Endothelial cell of umbilical vein (primary cell): ENCODE measurements at regions not wholly inside any gene's neighbourhood (a gene's known extent, or its start where the extent isn't known, plus 50 kb on each side); places are given as distances from the start of the nearest gene placed in this dataset.

ENCODE experiments used
- BruUV-seq: library from RNA; stranded (reverse); fragments of 400-500 nt; replicated peaks from 2 replicates; lab custom pipeline; 2021; lab: Mats Ljungman, UMichigan
- CTCF ChIA-PET: fragments of 300-600, 350-600 bp; sonication (Branson Sonifier 250); formaldehyde crosslinking; loops from one replicate; lab custom pipeline; 2021; ENCODE audit warnings: antibody characterized with exemption, inconsistent platforms; lab: Charles Lee
- POLR2A ChIA-PET: fragments of 300-600, 350-600 bp; sonication (Branson Sonifier 250); formaldehyde crosslinking; loops from one replicate; lab custom pipeline; 2021; ENCODE audit warnings: antibody characterized with exemption, inconsistent platforms; lab: Charles Lee
- DNase-seq: peaks from one replicate; pipeline ENCODE4 v3.0.0-alpha.2; 2011; ENCODE audit warnings: low read depth, low spot score
- FAIRE-seq: peaks from 2 replicates; lab custom pipeline; 2011; peaks lifted over from hg19 to GRCh38; lab: Jason Lieb, UNC
- H2AFZ ChIP-seq: 2 replicates; pipeline ENCODE4 v1.6.0; 2012; ENCODE audit warnings: low read depth, low read length, control low read depth, inconsistent platforms
- H3K27ac ChIP-seq: 2 replicates; pipeline ENCODE4 v1.5.1; 2011; ENCODE audit warnings: low read depth, mild to moderate bottlenecking, control low read depth, low read length, moderate library complexity; ENCODE audit not compliant: insufficient read depth
- H3K27me3 ChIP-seq, 2 experiments: 2 replicates each; pipeline versions ENCODE4 v1.6.0 to v1.6.1; 2011; ENCODE audit warnings: low read length in 2 of 2, mixed read lengths in 1 of 2; ENCODE audit not compliant: control insufficient read depth in 2 of 2, insufficient read depth in 2 of 2
- H3K36me3 ChIP-seq, 2 experiments: 2 replicates in 1 of 2; 3 replicates in 1 of 2; pipeline ENCODE4 v1.5.1; 2011; ENCODE audit warnings: low read length in 2 of 2, mild to moderate bottlenecking in 1 of 2, moderate library complexity in 1 of 2; ENCODE audit not compliant: control insufficient read depth in 2 of 2, insufficient read depth in 2 of 2; ENCODE audit errors: extremely low read depth in 1 of 2
- H3K4me1 ChIP-seq: 3 replicates; pipeline ENCODE4 v1.5.1; 2011; ENCODE audit warnings: mild to moderate bottlenecking, low read length; ENCODE audit not compliant: control insufficient read depth, insufficient read depth; ENCODE audit errors: extremely low read depth
- H3K4me2 ChIP-seq: 2 replicates; pipeline ENCODE4 v1.6.1; 2011; ENCODE audit warnings: low read length, control low read depth, mixed read lengths; ENCODE audit not compliant: insufficient read depth
- H3K4me3 ChIP-seq, 3 experiments: fragments of 200-600 bp in 1 of 3; sonication (generic), shearing (Covaris generic) in 1 of 3; replicated peaks in 1 of 3; 2 replicates each; pipeline ENCODE4 v1.5.1; 2011 to 2016; ENCODE audit warnings: control low read depth in 3 of 3, low read length in 3 of 3, mild to moderate bottlenecking in 2 of 3, inconsistent platforms in 1 of 3, low read depth in 1 of 3, moderate library complexity in 1 of 3; ENCODE audit not compliant: insufficient read depth in 1 of 3
- H3K79me2 ChIP-seq: 2 replicates; pipeline ENCODE4 v1.6.0; 2012; ENCODE audit warnings: low read length, inconsistent platforms; ENCODE audit not compliant: control insufficient read depth, insufficient read depth
- H3K9ac ChIP-seq: replicated peaks from 2 replicates; pipeline ENCODE3; 2011; ENCODE audit warnings: low read length, control low read depth; ENCODE audit not compliant: insufficient read depth; ENCODE audit errors: extremely low read depth
- H3K9me1 ChIP-seq: replicated peaks from 3 replicates; pipeline ENCODE4 v1.6.0; 2011; ENCODE audit warnings: mild to moderate bottlenecking, low read length; ENCODE audit not compliant: control insufficient read depth, insufficient read depth; ENCODE audit errors: extremely low read depth
- H3K9me3 ChIP-seq: replicated peaks from 2 replicates; pipeline ENCODE4 v1.5.1; 2012; ENCODE audit warnings: low read length, inconsistent platforms; ENCODE audit not compliant: control insufficient read depth, insufficient read depth
- H4K20me1 ChIP-seq: replicated peaks from 2 replicates; pipeline ENCODE3; 2011; ENCODE audit warnings: mild to moderate bottlenecking, low read length; ENCODE audit not compliant: control insufficient read depth, insufficient read depth; ENCODE audit errors: extremely low read depth
- CTCF ChIP-seq, 2 donors: IDR thresholded peaks; 1 replicate in 1 of 2; 2 replicates in 1 of 2; pipeline ENCODE4 v1.5.1; 2011; ENCODE audit warnings: low read length in 2 of 2, mild to moderate bottlenecking in 2 of 2, moderate library complexity in 2 of 2, control low read depth in 1 of 2, inconsistent platforms in 1 of 2, low read depth in 1 of 2; ENCODE audit not compliant: insufficient read depth in 1 of 2; ENCODE audit errors: extremely low read depth in 1 of 2
- GATA2 ChIP-seq: IDR thresholded peaks from 2 replicates; pipeline ENCODE4 v1.7.0; 2011; ENCODE audit warnings: low read depth, mild to moderate bottlenecking, moderate library complexity, mixed read lengths, low read length; ENCODE audit not compliant: insufficient read length, insufficient read depth
- MAX ChIP-seq: IDR thresholded peaks from 2 replicates; pipeline ENCODE4 v1.6.1; 2011; ENCODE audit not compliant: insufficient read depth, insufficient read length
- MYC ChIP-seq: IDR thresholded peaks from one replicate; pipeline ENCODE4 v1.6.1; 2011; ENCODE audit warnings: mild to moderate bottlenecking, low read depth, low read length
- POLR2AphosphoS5 ChIP-seq: IDR thresholded peaks from 2 replicates; pipeline ENCODE4 v1.6.1; 2012; ENCODE audit warnings: low read depth, mild to moderate bottlenecking, control low read depth, low read length, moderate library complexity; ENCODE audit not compliant: insufficient read depth
- dilution Hi-C: fragments of 300-500 bp; cut with MboI; formaldehyde crosslinking; loops from one replicate; pipeline ENCODE4 v1.15.0; 2019; ENCODE audit warnings: low sequenced_read_pairs; ENCODE audit not compliant: extremely low pct_ligation_motif_present
- intact Hi-C: fragments of 100-400 bp; cut with micrococcal nuclease; formaldehyde crosslinking; loops from one replicate; pipeline ENCODE4 v1.10.0; 2022

- ChIA-PET CTCF (no interaction called here), POLR2A (no interaction called here)
- intact Hi-C loops (no loop called here), dilution Hi-C loops (no loop called here)
- Histone ChIP-seq H3K9me3 (no peaks in the 10 kb centered on the region), H3K4me2 (no peak overlapping the region), H3K4me3 (no peak overlapping the region), H3K27ac (no peak overlapping the region), H2AFZ (no peak overlapping the region), H3K4me1 (no peaks in the 10 kb centered on the region), H3K9ac (no peak overlapping the region), H3K9me1 (no peaks in the 10 kb centered on the region), H3K79me2 (no peaks in the 10 kb centered on the region), H4K20me1 (no peaks in the 10 kb centered on the region), H3K36me3 (no peaks in the 10 kb centered on the region), H3K27me3 (no peaks in the 10 kb centered on the region)
- no peak for FAIRE-seq
- DNase-seq = no peak
- no TSS peak for BruUV-seq
- TF ChIP-seq POLR2AphosphoS5 (no peak), MYC (no peak)
Observed at GRCh38 chr6:168136622-168137021, 57.6 kb upstream of the FRMD1 start.

GRCh38 chr6:168136001-168136400 is 57.0 kb upstream of the FRMD1 start:
- H3K9me1 ChIP-seq = no peaks in the 10 kb centered on the region
- H3K36me3 ChIP-seq = no peaks in the 10 kb centered on the region
- no TSS peak for BruUV-seq
- TF ChIP-seq GATA2 (no peak), MAX (no peak), MYC (no peak), CTCF (IDR thresholded peaks at IDR 0.05; ENCODE audit: extremely low read depth in 1 of 2, insufficient read depth in 1 of 2, low read depth in 1 of 2, low read length in 2 of 2) (no peak)
- CTCF ChIA-PET = no interaction called here
- no peaks in the 10 kb centered on the region for H3K79me2 ChIP-seq
- POLR2A ChIA-PET = no interaction called here
- H3K27me3 ChIP-seq = no peaks in the 10 kb centered on the region
- dilution Hi-C loops = no loop called here
- FAIRE-seq (no peak), DNase-seq (no peak)
- no peak overlapping the region for H3K9ac ChIP-seq
- H2AFZ ChIP-seq = no peak overlapping the region
- H3K4me1 ChIP-seq = no peaks in the 10 kb centered on the region
- no peaks in the 10 kb centered on the region for H4K20me1 ChIP-seq
- no peak overlapping the region for H3K4me3 ChIP-seq
- H3K4me2 ChIP-seq = no peak overlapping the region
- no peaks in the 10 kb centered on the region for H3K9me3 ChIP-seq
- H3K27ac ChIP-seq = no peak overlapping the region
- intact Hi-C loops = no loop called here
